NCI-H128 (cell line): ENCODE measurements at regions not wholly inside any gene's neighbourhood (a gene's known extent, or its start where the extent isn't known, plus 50 kb on each side); places are given as distances from the start of the nearest gene placed in this dataset.

Experiments
- DNase-seq: peaks from one replicate; lab custom pipeline; 2025; ENCODE audit not compliant: unreplicated experiment; lab: John Stamatoyannopoulos, UW

DNA sequence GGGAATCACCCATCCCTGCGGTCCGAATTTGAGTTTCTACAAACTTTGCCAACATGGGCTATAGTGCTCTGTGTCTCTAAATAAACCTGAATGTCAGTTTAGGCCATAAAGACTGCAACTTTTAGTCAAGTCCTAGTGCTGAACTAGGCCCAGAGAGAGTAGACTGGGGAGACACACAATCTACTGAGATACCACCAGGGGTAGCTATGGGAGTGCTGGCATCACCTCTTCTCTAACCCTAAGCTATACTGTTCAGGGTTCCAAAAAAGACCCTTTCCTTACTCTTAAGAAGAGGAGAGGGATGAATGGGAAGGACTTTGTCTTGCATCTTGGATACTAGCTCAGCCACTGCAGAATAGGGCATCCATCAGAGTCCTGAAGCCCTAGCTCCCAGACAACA is 866.7 kb upstream of the PRMT6 start:
- DNase-seq, result no peak

GRCh38 chr1:106194206-106194605 is 862.3 kb upstream of the PRMT6 start:
- no peak for DNase-seq

GRCh38 chr1:106200711-106201110 is 855.8 kb upstream of the PRMT6 start:
- DNase-seq, result no peak

GRCh38 chr1:106207185-106207584 is 849.3 kb upstream of the PRMT6 start:
- DNase-seq, result no peak

DNA sequence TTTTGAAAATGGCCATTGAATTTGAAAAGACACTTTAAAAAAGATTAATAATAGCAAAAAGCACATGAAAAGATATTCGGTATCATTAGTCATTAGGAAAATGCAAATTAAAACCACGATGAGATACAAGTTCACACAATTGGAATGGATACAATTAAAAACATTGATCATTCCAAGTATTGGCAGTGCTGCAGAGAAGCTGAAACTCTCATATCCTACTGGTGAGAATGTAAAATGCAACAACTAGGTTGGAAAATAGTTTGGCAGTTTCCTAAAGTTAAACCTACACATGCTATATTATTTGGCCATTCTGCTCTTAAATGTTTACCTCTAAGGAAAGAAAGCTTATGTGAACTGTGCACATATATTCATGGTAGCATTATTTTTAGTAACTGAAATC is 838.7 kb upstream of the PRMT6 start:
- DNase-seq, result no peak

DNA sequence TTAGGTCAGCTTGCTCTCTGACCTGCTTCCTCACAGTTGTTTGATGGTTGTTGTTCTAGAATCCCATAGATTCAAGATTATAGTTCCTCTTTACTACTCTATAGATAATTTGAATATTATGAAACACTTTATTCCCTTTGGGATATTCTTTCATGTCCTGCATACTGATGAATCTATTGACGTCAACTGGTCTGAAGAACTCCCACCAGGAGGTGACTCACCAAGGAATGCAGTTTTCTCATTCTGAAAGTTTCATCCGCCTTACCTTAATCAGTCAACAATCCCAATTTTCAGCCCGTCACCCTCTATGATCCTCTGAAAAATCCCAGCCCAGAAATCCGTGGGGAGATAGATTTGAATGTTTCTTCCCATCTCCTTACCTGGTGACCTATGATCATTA is 834.1 kb upstream of the PRMT6 start:
- no peak for DNase-seq

GRCh38 chr1:106223213-106223612 is 833.3 kb upstream of the PRMT6 start:
- DNase-seq, result no peak

DNA sequence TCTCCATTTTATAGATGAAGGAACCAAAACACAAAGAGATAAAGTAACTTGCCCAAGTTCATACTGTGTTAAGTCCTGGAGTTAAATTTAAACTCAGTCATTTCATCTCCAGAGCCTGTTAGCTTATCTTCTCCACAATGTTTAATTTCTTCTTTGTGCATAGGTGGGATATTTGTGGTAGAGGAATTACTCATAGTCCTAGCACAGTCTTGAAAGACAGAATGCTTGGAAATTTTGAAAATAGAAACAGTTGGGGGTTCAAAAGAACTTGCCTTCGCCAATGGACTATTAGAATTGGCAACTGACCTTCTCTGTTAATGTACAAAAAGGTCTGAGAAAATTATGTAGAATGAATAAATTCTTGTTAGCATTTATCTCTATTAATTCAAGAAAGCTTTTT is 832.0 kb upstream of the PRMT6 start:
- no peak for DNase-seq

- no peak for DNase-seq
Measured at GRCh38 chr1:106225403-106225802, 831.1 kb upstream of the PRMT6 start.

GRCh38 chr1:106226550-106226949 is 829.9 kb upstream of the PRMT6 start:
- DNase-seq, result no peak

GRCh38 chr1:106232128-106232527 is 824.3 kb upstream of the PRMT6 start:
- no peak for DNase-seq

DNA sequence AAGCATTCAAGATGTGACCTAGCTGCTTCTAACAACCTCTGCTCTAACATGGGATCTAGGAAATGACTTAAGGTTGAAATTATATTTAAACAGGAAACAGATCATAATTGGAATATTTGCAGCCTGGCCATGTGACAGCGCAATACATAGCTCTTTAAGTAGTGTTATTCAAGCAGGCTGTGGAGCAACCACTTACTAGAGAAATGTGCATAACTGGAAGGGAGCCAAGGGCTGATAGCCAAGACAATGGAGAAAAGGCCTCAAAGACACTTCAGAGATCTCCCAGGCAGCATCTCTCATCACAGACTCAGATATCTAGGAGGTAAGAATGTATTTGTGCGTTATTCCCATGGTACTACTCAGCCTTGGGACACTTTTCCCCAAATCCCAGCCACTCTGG is 823.0 kb upstream of the PRMT6 start:
- DNase-seq, result no peak

DNA sequence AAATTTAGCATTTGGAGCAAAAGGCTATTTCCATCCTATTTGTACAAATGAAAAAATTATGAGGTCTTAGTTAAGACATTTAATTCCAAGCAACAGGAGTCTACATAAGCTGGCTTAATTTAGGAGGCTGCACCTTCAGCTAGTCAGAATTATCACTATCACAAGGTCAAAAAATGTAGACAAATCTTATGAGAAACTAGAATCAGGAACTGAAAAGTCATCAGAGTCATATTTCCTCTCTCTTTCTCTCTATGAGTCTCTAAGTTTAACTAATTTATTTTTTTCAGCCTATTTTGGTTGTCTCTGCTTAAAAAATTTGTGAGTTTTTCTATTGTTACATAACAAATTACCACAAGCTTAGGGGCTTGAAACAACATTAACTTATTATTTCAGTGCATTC is 807.1 kb upstream of the PRMT6 start:
- DNase-seq, result no peak

DNA sequence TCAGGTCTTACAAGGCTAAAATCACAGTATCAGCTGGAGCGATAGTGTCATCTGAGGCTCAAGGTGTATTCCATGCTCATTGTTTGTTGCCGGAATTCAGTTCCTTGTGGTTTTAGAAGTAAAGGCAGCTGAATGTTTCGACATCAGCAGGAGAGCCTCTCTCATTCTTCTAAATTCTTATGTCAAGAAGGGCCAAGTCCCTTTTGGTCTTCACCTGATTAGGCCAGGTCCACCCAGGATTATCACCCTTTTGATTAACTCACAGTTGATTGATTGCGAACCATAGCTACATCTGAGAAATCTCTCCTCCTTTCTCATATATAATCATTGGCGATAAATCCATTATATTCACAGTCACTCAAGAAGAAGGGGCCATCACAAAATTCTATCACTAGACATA is 806.7 kb upstream of the PRMT6 start:
- no peak for DNase-seq

DNA sequence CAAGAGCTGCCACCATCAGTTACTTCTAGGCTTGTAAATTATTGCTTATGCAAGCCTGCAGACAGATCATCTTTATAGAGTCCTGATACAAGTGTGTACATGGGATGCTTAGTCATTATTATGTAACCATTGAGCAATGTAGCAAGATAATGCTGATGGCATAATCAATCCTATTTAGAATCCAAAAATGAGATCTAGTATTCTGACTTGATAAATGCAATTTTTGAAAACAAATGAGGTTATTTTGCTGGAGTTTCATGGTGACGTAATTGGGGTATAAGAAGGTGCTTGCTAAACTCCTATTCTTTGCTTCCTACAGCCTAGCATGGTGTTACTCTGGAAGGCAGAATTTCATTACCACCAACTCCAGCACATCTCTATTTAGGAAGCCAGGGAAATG is 801.7 kb upstream of the PRMT6 start:
- no peak for DNase-seq

- no peak for DNase-seq
Measured at GRCh38 chr1:106266786-106267185, 789.7 kb upstream of the PRMT6 start.

GRCh38 chr1:106268070-106268469 is 788.4 kb upstream of the PRMT6 start:
- DNase-seq, result no peak

- DNase-seq, result no peak
Measured at GRCh38 chr1:106276871-106277270, 779.6 kb upstream of the PRMT6 start.

DNA sequence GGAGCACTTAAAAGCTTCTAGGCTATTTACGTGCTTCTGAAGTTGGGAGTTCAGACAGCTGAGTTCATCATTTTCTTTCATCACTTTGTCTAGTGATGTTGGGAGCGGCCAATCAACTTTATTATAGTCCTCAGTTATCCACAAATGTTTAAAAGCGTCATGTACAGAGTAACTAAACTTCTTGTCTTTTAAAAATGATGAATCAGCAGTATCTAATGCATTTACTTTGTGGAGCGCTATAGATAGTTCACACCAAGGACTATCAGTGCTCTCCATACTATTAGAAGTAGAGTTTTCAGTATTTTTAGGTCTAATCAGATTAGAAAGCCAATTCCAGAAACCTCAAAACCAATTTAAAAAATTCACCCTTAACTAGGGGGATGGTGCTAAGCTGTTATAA is 778.7 kb upstream of the PRMT6 start:
- no peak for DNase-seq

- no peak for DNase-seq
Measured at GRCh38 chr1:106278716-106279115, 777.8 kb upstream of the PRMT6 start.

DNA sequence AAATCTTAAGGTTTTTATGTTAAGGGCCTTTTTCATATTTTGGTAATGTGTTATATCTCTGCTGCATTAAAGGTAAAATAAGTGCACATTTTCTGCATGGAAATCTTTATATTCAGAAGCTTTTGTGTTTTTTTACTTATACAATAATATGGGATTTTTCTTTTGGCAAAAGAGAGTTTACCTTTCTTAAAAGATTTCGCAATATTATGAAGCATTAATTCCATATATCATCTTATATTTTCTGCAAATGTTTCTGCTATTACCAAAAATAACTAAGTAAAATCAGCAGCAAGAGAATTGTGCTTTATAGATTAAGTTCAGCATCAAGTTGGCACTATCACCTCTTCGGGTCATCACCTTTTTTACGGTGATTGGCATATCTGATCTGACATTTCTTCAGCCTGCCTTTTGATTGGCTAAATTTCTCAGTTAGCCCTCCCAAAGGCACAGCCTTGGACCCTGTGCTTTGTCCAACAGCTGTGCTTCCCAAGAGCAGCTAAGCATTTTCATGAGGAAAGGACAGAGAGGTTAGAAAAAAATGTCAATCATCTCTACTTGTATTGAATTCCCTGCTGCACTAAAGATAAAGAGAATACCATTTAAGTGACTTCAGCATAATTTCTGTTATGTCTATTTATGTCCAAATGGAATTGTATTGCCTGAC is 767.1 kb upstream of the PRMT6 start:
- no peak for DNase-seq

GRCh38 chr1:106290805-106291501 is 765.5 kb upstream of the PRMT6 start:
- DNase-seq, result no peak

GRCh38 chr1:106292130-106292529 is 764.3 kb upstream of the PRMT6 start:
- DNase-seq, result no peak
